Activated T-cell treated with anti-CD3 and anti-CD28 coated beads, Interleukin-2, amount 50 U/mL, for 4 hours (primary cell): ENCODE measurements at regions not wholly inside any gene's neighbourhood (a gene's known extent, or its start where the extent isn't known, plus 50 kb on each side); places are given as distances from the start of the nearest gene placed in this dataset.

ENCODE experiments used
- ATAC-seq, 2 donors: fragments of 200-7000 bp; cut with Tn5 transposase; one replicate each; pipeline ENCODE4 v1.10.0; 2021
- DNase-seq: peaks from one replicate; pipeline ENCODE4 v3.0.0-alpha.2; 2020
- H3K27me3 Mint-ChIP-seq: one replicate; pipeline ENCODE4 v1.8.0; 2021; ENCODE audit warnings: low read depth, mixed read lengths
- H3K36me3 Mint-ChIP-seq: one replicate; pipeline ENCODE4 v1.8.0; 2022; ENCODE audit warnings: mixed read lengths; ENCODE audit not compliant: insufficient read depth
- H3K4me1 Mint-ChIP-seq: one replicate; pipeline ENCODE4 v1.8.0; 2021; ENCODE audit warnings: low read depth, mixed read lengths
- H3K4me3 Mint-ChIP-seq: one replicate; pipeline ENCODE4 v1.8.0; 2021; ENCODE audit warnings: mild to moderate bottlenecking, moderate library complexity, mixed read lengths
- H3K9me3 Mint-ChIP-seq: one replicate; pipeline ENCODE4 v1.8.0; 2021; ENCODE audit warnings: mixed read lengths

GRCh38 chr3:176723758-176724393, 473.4 kb downstream of the TBL1XR1 start:
- Mint-ChIP-seq H3K9me3 (peaks cover 3% of the 10 kb centered on the region), H3K27me3 (no peaks in the 10 kb centered on the region), H3K36me3 (no peaks in the 10 kb centered on the region), H3K4me1 (no peaks in the 10 kb centered on the region), H3K4me3 (no peak overlapping the region)
- DNase-seq (no peak), ATAC-seq (no peak)

- Mint-ChIP-seq H3K9me3 (no peaks in the 10 kb centered on the region), H3K4me3 (no peak overlapping the region), H3K36me3 (no peaks in the 10 kb centered on the region), H3K27me3 (no peaks in the 10 kb centered on the region), H3K4me1 (no peaks in the 10 kb centered on the region)
- no peak for ATAC-seq
- no peak for DNase-seq
Measured at GRCh38 chr3:176714034-176714433, 483.2 kb downstream of the TBL1XR1 start.

GRCh38 chr3:176712191-176712590, 485.1 kb downstream of the TBL1XR1 start:
- ATAC-seq (no peak), DNase-seq (no peak)
- Mint-ChIP-seq H3K36me3 (no peaks in the 10 kb centered on the region), H3K27me3 (no peaks in the 10 kb centered on the region), H3K4me3 (no peak overlapping the region), H3K9me3 (no peaks in the 10 kb centered on the region), H3K4me1 (no peaks in the 10 kb centered on the region)

GRCh38 chr3:176699288-176699687, 498.0 kb downstream of the TBL1XR1 start:
- Mint-ChIP-seq H3K27me3 (peaks cover 5% of the 10 kb centered on the region), H3K36me3 (no peaks in the 10 kb centered on the region), H3K9me3 (no peaks in the 10 kb centered on the region), H3K4me3 (no peak overlapping the region), H3K4me1 (no peaks in the 10 kb centered on the region)
- DNase-seq = no peak
- ATAC-seq = no peak

- peaks cover 5% of the 10 kb centered on the region for H3K27me3 Mint-ChIP-seq
- no peak overlapping the region for H3K4me3 Mint-ChIP-seq
- no peak for DNase-seq
- H3K4me1 Mint-ChIP-seq = no peaks in the 10 kb centered on the region
- no peaks in the 10 kb centered on the region for H3K9me3 Mint-ChIP-seq
- H3K36me3 Mint-ChIP-seq = no peaks in the 10 kb centered on the region
- ATAC-seq = no peak
Measured at GRCh38 chr3:176697284-176697889, 499.9 kb downstream of the TBL1XR1 start.

GRCh38 chr3:176696816-176697215, 500.5 kb downstream of the TBL1XR1 start:
- Mint-ChIP-seq H3K4me1 (no peaks in the 10 kb centered on the region), H3K9me3 (no peaks in the 10 kb centered on the region), H3K27me3 (peaks cover 5% of the 10 kb centered on the region), H3K4me3 (no peak overlapping the region), H3K36me3 (no peaks in the 10 kb centered on the region)
- DNase-seq = no peak
- no peak for ATAC-seq

GRCh38 chr3:176692966-176693785, 504.1 kb downstream of the TBL1XR1 start:
- ATAC-seq (no peak), DNase-seq (no peak)
- Mint-ChIP-seq H3K36me3 (no peaks in the 10 kb centered on the region), H3K27me3 (no peaks in the 10 kb centered on the region), H3K4me1 (no peaks in the 10 kb centered on the region), H3K9me3 (no peaks in the 10 kb centered on the region), H3K4me3 (no peak overlapping the region)

GRCh38 chr3:176692199-176692965, 504.9 kb downstream of the TBL1XR1 start:
- Mint-ChIP-seq H3K4me3 (no peak overlapping the region), H3K27me3 (no peaks in the 10 kb centered on the region), H3K4me1 (no peaks in the 10 kb centered on the region), H3K36me3 (no peaks in the 10 kb centered on the region), H3K9me3 (no peaks in the 10 kb centered on the region)
- ATAC-seq (no peak), DNase-seq (no peak)

GRCh38 chr3:176690083-176690869, 507.0 kb downstream of the TBL1XR1 start:
- no peak for DNase-seq
- no peak for ATAC-seq
- no peaks in the 10 kb centered on the region for H3K4me1 Mint-ChIP-seq
- no peaks in the 10 kb centered on the region for H3K36me3 Mint-ChIP-seq
- no peaks in the 10 kb centered on the region for H3K27me3 Mint-ChIP-seq
- H3K9me3 Mint-ChIP-seq = peaks cover 2% of the 10 kb centered on the region
- H3K4me3 Mint-ChIP-seq = no peak overlapping the region

- H3K4me1 Mint-ChIP-seq = no peaks in the 10 kb centered on the region
- H3K9me3 Mint-ChIP-seq = peaks cover 15% of the 10 kb centered on the region
- H3K27me3 Mint-ChIP-seq = no peaks in the 10 kb centered on the region
- ATAC-seq = no peak
- no peak for DNase-seq
- H3K4me3 Mint-ChIP-seq = no peak overlapping the region
- no peaks in the 10 kb centered on the region for H3K36me3 Mint-ChIP-seq
Measured at GRCh38 chr3:176687754-176688153, 509.5 kb downstream of the TBL1XR1 start.

- Mint-ChIP-seq H3K27me3 (no peaks in the 10 kb centered on the region), H3K4me3 (no peak overlapping the region), H3K9me3 (peaks cover 24% of the 10 kb centered on the region), H3K4me1 (no peaks in the 10 kb centered on the region), H3K36me3 (no peaks in the 10 kb centered on the region)
- DNase-seq (no peak), ATAC-seq (no peak)
Measured at GRCh38 chr3:176683382-176683781, 513.9 kb downstream of the TBL1XR1 start.

GRCh38 chr3:176663837-176664831, 533.1 kb downstream of the TBL1XR1 start:
- Mint-ChIP-seq H3K4me1 (no peaks in the 10 kb centered on the region), H3K36me3 (no peaks in the 10 kb centered on the region), H3K4me3 (no peak overlapping the region), H3K9me3 (peaks cover 6% of the 10 kb centered on the region), H3K27me3 (no peaks in the 10 kb centered on the region)
- DNase-seq = no peak
- no peak for ATAC-seq

GRCh38 chr3:176663387-176663786, 533.9 kb downstream of the TBL1XR1 start:
- DNase-seq (no peak), ATAC-seq (no peak)
- no peak overlapping the region for H3K4me3 Mint-ChIP-seq
- H3K27me3 Mint-ChIP-seq = no peaks in the 10 kb centered on the region
- H3K9me3 Mint-ChIP-seq = peaks cover under 1% of the 10 kb centered on the region
- no peaks in the 10 kb centered on the region for H3K4me1 Mint-ChIP-seq
- no peaks in the 10 kb centered on the region for H3K36me3 Mint-ChIP-seq
